OCI-LY7 (cell line): ENCODE measurements at regions not wholly inside any gene's neighbourhood (a gene's known extent, or its start where the extent isn't known, plus 50 kb on each side); places are given as distances from the start of the nearest gene placed in this dataset.

Source experiments
- EZH2phosphoT487 ChIP-seq: fragments of 200-600 bp; sonication (generic); IDR thresholded peaks from 2 replicates; pipeline ENCODE4 v1.6.1; 2018; ENCODE audit warnings: low read depth, borderline replicate concordance, mild to moderate bottlenecking, mixed run types, antibody characterized with exemption, low read length, moderate library complexity, mixed read lengths
- TF ChIP-seq, protein P1 (sequence below): fragments of 200-600 bp; sonication (generic); conservative IDR thresholded peaks from 2 replicates; pipeline ENCODE4 v1.5.1; 2014; ENCODE audit warnings: mild to moderate bottlenecking, antibody characterized with exemption, low read length, moderate library complexity, mixed read lengths

DNA sequence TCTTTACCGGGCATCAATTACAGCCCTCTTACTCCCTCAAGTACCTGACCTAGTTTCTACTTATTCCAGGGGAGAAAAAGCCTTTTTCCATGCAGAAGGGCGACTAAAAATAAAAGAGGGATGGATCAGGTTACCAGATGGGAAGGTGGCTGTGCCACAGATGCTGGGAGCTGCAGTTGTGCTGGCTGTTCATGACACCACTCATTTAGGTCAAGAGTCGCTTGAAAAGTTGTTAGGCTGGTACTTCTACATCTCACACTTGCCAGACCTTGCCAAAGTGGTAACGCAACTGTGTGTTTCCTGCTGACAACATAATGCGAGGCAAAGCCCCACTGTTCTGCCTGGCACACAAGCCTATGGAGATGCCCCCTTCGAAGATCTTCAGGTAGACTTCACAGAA is 148.4 kb upstream of the FGF16 start:
- TF ChIP-seq, protein P1, sequence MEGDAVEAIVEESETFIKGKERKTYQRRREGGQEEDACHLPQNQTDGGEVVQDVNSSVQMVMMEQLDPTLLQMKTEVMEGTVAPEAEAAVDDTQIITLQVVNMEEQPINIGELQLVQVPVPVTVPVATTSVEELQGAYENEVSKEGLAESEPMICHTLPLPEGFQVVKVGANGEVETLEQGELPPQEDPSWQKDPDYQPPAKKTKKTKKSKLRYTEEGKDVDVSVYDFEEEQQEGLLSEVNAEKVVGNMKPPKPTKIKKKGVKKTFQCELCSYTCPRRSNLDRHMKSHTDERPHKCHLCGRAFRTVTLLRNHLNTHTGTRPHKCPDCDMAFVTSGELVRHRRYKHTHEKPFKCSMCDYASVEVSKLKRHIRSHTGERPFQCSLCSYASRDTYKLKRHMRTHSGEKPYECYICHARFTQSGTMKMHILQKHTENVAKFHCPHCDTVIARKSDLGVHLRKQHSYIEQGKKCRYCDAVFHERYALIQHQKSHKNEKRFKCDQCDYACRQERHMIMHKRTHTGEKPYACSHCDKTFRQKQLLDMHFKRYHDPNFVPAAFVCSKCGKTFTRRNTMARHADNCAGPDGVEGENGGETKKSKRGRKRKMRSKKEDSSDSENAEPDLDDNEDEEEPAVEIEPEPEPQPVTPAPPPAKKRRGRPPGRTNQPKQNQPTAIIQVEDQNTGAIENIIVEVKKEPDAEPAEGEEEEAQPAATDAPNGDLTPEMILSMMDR = no peak
- TF ChIP-seq EZH2phosphoT487 = no peak
